ENCODE measurements at regions not wholly inside any gene's neighbourhood (a gene's known extent, or its start where the extent isn't known, plus 50 kb on each side); places are given as distances from the start of the nearest gene placed in this dataset.

- intact Hi-C loops (cut with micrococcal nuclease; ENCODE audit: unreplicated experiment) (no loop called here), in situ Hi-C loops (cut with MboI) (no loop called here)
- no peaks in the 10 kb centered on the region for H4K20me1 ChIP-seq (ENCODE audit: control insufficient read depth, insufficient read depth)
- TF ChIP-seq MXI1 (IDR thresholded peaks at IDR 0.05; ENCODE audit: low read depth, low read length): no peak
- no peak for TF ChIP-seq IRF3 (IDR thresholded peaks at IDR 0.05)
- no peak for TF ChIP-seq REST (IDR thresholded peaks at IDR 0.05; ENCODE audit: low read depth, low read length)
- TF ChIP-seq E2F8 (IDR thresholded peaks at IDR 0.05; ENCODE audit: low read depth, partially characterized antibody): no peak
- TF ChIP-seq ZNF622 (IDR thresholded peaks at IDR 0.05): no peak
- no peak for TF ChIP-seq ZBED1 (IDR thresholded peaks at IDR 0.05; ENCODE audit: borderline replicate concordance)
- TF ChIP-seq EGR1 (IDR thresholded peaks at IDR 0.05; ENCODE audit: borderline replicate concordance in 1 of 2, low read depth in 2 of 2, low read length in 2 of 2): no peak
- no peak for TF ChIP-seq DPF2 (IDR thresholded peaks at IDR 0.05)
- TF ChIP-seq SPI1 (IDR thresholded peaks at IDR 0.05; ENCODE audit: borderline replicate concordance, insufficient read depth, low read depth, low read length): no peak
- TF ChIP-seq CHD4 (IDR thresholded peaks at IDR 0.05): no peak
- no peak for TF ChIP-seq RUNX3 (IDR thresholded peaks at IDR 0.05; ENCODE audit: low read length)
- TF ChIP-seq, protein P1, sequence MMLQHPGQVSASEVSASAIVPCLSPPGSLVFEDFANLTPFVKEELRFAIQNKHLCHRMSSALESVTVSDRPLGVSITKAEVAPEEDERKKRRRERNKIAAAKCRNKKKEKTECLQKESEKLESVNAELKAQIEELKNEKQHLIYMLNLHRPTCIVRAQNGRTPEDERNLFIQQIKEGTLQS (IDR thresholded peaks at IDR 0.05; ENCODE audit: borderline replicate concordance, extremely low read depth, low read depth, low read length): no peak
- TF ChIP-seq HDAC6 (IDR thresholded peaks at IDR 0.05; ENCODE audit: unreplicated experiment): no peak
- TF ChIP-seq SUZ12 (IDR thresholded peaks at IDR 0.05; ENCODE audit: unreplicated experiment): no peak
- TF ChIP-seq GATAD2B (conservative IDR thresholded peaks at IDR 0.05; ENCODE audit: low read depth): no peak
- no peak for TF ChIP-seq HSF1 (IDR thresholded peaks at IDR 0.05; ENCODE audit: low read depth, low read length)
- no peak for TF ChIP-seq SREBF1 (IDR thresholded peaks at IDR 0.05; ENCODE audit: low read length)
- no peak overlapping the region for H3K27ac ChIP-seq (ENCODE audit: control insufficient read depth, insufficient read depth)
- no peaks in the 10 kb centered on the region; a peak in 1 of 4 replicates for H3K27me3 ChIP-seq (replicated peaks in 1 of 2; ENCODE audit: control insufficient read depth in 2 of 2, insufficient read depth in 2 of 2, low read length in 1 of 2)
- no peak for DNase-seq (ENCODE audit: low read depth, low spot score)
- RAD21 ChIA-PET (ENCODE audit: unreplicated experiment): no interaction called here
- CTCF ChIA-PET: no interaction called here
- ATAC-seq: no peak
- H3K79me2 ChIP-seq (ENCODE audit: control insufficient read depth, insufficient read depth, low read length): no peaks in the 10 kb centered on the region
- no peak overlapping the region for H3K4me3 ChIP-seq
- no peak for FAIRE-seq
- SMC1A ChIA-PET (ENCODE audit: uncharacterized antibody, unreplicated experiment): no interaction called here
- no peaks in the 10 kb centered on the region for H3K9me3 ChIP-seq (replicated peaks; ENCODE audit: control insufficient read depth, insufficient read depth, low read length)
- H2AFZ ChIP-seq (ENCODE audit: control insufficient read depth, low read depth, low read length): no peak overlapping the region
- no peaks in the 10 kb centered on the region for H3K36me3 ChIP-seq (ENCODE audit: control insufficient read depth in 2 of 2, insufficient read depth in 2 of 2, low read length in 1 of 2)
- H3K9ac ChIP-seq (ENCODE audit: control insufficient read depth, insufficient read depth, low read length): no peak overlapping the region
- POLR2A ChIA-PET: no interaction called here
- no TSS peak for BruUV-seq (replicated peaks)
- H3K4me1 ChIP-seq (ENCODE audit: control insufficient read depth, insufficient read depth, low read length): no peaks in the 10 kb centered on the region
- H3K4me2 ChIP-seq (ENCODE audit: control insufficient read depth, insufficient read depth): no peak overlapping the region
- 31% methylated on average over 6 of the region's 6 CpGs for WGBS (ENCODE audit: insufficient coverage, insufficient replicate concordance, low lambda C conversion rate, missing lambda C conversion rate)
Observed at GRCh38 chr2:118607641-118608040, 239.8 kb downstream of the EN1 start.

Data from GM12878 (cell line).